GM19238 (cell line): ENCODE measurements at regions not wholly inside any gene's neighbourhood (a gene's known extent, or its start where the extent isn't known, plus 50 kb on each side); places are given as distances from the start of the nearest gene placed in this dataset.
"Not testable (repeated sequence)": the region's sequence is repeated elsewhere in the genome, so short reads cannot be mapped to it uniquely, and the experiment has no call there.

Experiments
- DNase-seq: peaks from one replicate; pipeline ENCODE4 v3.0.0; 2011; ENCODE audit warnings: low spot score; ENCODE audit not compliant: insufficient read length

- DNase-seq, result no peak
These were observed 592.9 kb upstream of the FBXO33 start for GRCh38 chr14:40025101-40025500.

- DNase-seq, result no peak
These were observed 578.7 kb upstream of the FBXO33 start for GRCh38 chr14:40010961-40011360.

GRCh38 chr14:40009771-40010170 is 577.5 kb upstream of the FBXO33 start:
- no peak for DNase-seq

GRCh38 chr14:40008345-40008744 is 576.1 kb upstream of the FBXO33 start:
- DNase-seq, result not testable (repeated sequence)

- no peak for DNase-seq
These were observed 572.8 kb upstream of the FBXO33 start for GRCh38 chr14:40004871-40005500.

- no peak for DNase-seq
These were observed 571.5 kb upstream of the FBXO33 start for GRCh38 chr14:40003773-40004172.

GRCh38 chr14:39998854-39999253 is 566.6 kb upstream of the FBXO33 start:
- DNase-seq, result no peak

- DNase-seq, result no peak
These were observed 565.9 kb upstream of the FBXO33 start for GRCh38 chr14:39998114-39998513.

GRCh38 chr14:39991041-39991440 is 558.8 kb upstream of the FBXO33 start:
- DNase-seq, result no peak

GRCh38 chr14:39988939-39989338 is 556.7 kb upstream of the FBXO33 start:
- DNase-seq, result no peak

GRCh38 chr14:39984323-39984722 is 552.1 kb upstream of the FBXO33 start:
- DNase-seq, result no peak

GRCh38 chr14:39977198-39977597 is 545.0 kb upstream of the FBXO33 start:
- DNase-seq, result no peak

GRCh38 chr14:39974036-39974435 is 541.8 kb upstream of the FBXO33 start:
- peak; percentile 5 for DNase-seq

- DNase-seq, result no peak
These were observed 540.5 kb upstream of the FBXO33 start for GRCh38 chr14:39972704-39973103.

- no peak for DNase-seq
These were observed 535.7 kb upstream of the FBXO33 start for GRCh38 chr14:39967885-39968284.

- DNase-seq, result no peak
These were observed 525.8 kb upstream of the FBXO33 start for GRCh38 chr14:39957987-39958386.

- DNase-seq, result no peak
These were observed 525.1 kb upstream of the FBXO33 start for GRCh38 chr14:39957290-39957689.

GRCh38 chr14:39956372-39956771 is 524.1 kb upstream of the FBXO33 start:
- DNase-seq, result no peak

- DNase-seq, result no peak
These were observed 516.0 kb upstream of the FBXO33 start for GRCh38 chr14:39948235-39948634.

- no peak for DNase-seq
These were observed 514.6 kb upstream of the FBXO33 start for GRCh38 chr14:39946807-39947206.

GRCh38 chr14:39939023-39939422 is 506.8 kb upstream of the FBXO33 start:
- DNase-seq, result no peak

- no peak for DNase-seq
These were observed 480.2 kb upstream of the FBXO33 start for GRCh38 chr14:39912192-39913100.

GRCh38 chr14:39897657-39898056 is 465.4 kb upstream of the FBXO33 start:
- no peak for DNase-seq
